Testis (tissue), 2 donors: ENCODE measurements at regions not wholly inside any gene's neighbourhood (a gene's known extent, or its start where the extent isn't known, plus 50 kb on each side); places are given as distances from the start of the nearest gene placed in this dataset.

Source experiments
- DNase-seq: peaks from one replicate; pipeline ENCODE4 v3.0.0-alpha.2; 2019
- H3K27ac ChIP-seq, 2 donors: fragments of 200-600 bp; sonication (generic); one replicate each; pipeline ENCODE4 v1.5.1; 2019
- H3K27me3 ChIP-seq: fragments of 200-600 bp; sonication (generic); one replicate; pipeline ENCODE4 v1.5.1; 2019
- H3K36me3 ChIP-seq: fragments of 200-600 bp; sonication (generic); one replicate; pipeline ENCODE4 v1.5.1; 2017; ENCODE audit warnings: low read depth; ENCODE audit errors: missing control alignments
- H3K4me1 ChIP-seq: fragments of 200-600 bp; sonication (generic); one replicate; pipeline ENCODE4 v1.5.1; 2019
- H3K4me3 ChIP-seq, 2 donors: fragments of 200-600 bp; sonication (generic); one replicate each; pipeline ENCODE4 v1.5.1; 2017 to 2019
- H3K9me3 ChIP-seq: fragments of 200-600 bp; sonication (generic); one replicate; pipeline ENCODE4 v1.5.1; 2017
- CTCF ChIP-seq, 3 experiments: fragments of 450-650 bp in 2 of 3; fragments of 200-600 bp in 1 of 3; sonication (generic) in 1 of 3; IDR thresholded peaks; one replicate each; pipeline ENCODE4 v1.5.1; 2016 to 2019; ENCODE audit warnings: antibody characterized with exemption in 3 of 3, mild to moderate bottlenecking in 2 of 3, moderate library complexity in 1 of 3
- POLR2A ChIP-seq: fragments of 450-650 bp; IDR thresholded peaks from one replicate; pipeline ENCODE4 v1.6.1; 2017; ENCODE audit warnings: antibody characterized with exemption, mild to moderate bottlenecking, moderate library complexity
- WGBS, 2 donors: methylation state at CpG; one replicate each; pipeline ENCODE4 v1.1.5; 2018; 5-methylcytosine and 5-hydroxymethylcytosine counted together
- intact Hi-C: fragments of 100-400 bp; cut with DNase I; formaldehyde crosslinking; loops from one replicate; pipeline ENCODE4 v1.15.1; 2023; ENCODE audit warnings: low total_unique reads

- Histone ChIP-seq H3K36me3 (no peaks in the 10 kb centered on the region), H3K4me1 (no peaks in the 10 kb centered on the region), H3K27ac (no peak overlapping the region), H3K4me3 (no peak overlapping the region), H3K27me3 (no peaks in the 10 kb centered on the region), H3K9me3 (no peaks in the 10 kb centered on the region)
- TF ChIP-seq POLR2A (no peak), CTCF (IDR thresholded peaks at IDR 0.05) (no peak)
- intact Hi-C loops, result no loop called here
- no peak for DNase-seq
Observed at GRCh38 chr4:92066485-92066884, 237.3 kb upstream of the GRID2 start.

GRCh38 chr4:92071587-92071986 is 232.2 kb upstream of the GRID2 start:
- Histone ChIP-seq H3K36me3 (no peaks in the 10 kb centered on the region), H3K9me3 (no peaks in the 10 kb centered on the region), H3K4me3 (no peak overlapping the region), H3K27me3 (no peaks in the 10 kb centered on the region), H3K27ac (no peak overlapping the region), H3K4me1 (no peaks in the 10 kb centered on the region)
- 94 to 100% methylated on average over 1 of the region's 1 CpG for WGBS, 2 donors
- intact Hi-C loops, result no loop called here
- DNase-seq, result no peak
- TF ChIP-seq CTCF (IDR thresholded peaks at IDR 0.05) (no peak), POLR2A (no peak)

GRCh38 chr4:92074839-92075238 is 228.9 kb upstream of the GRID2 start:
- H3K4me1 ChIP-seq, result no peaks in the 10 kb centered on the region
- H3K36me3 ChIP-seq, result no peaks in the 10 kb centered on the region
- no peak overlapping the region for H3K27ac ChIP-seq
- intact Hi-C loops, result no loop called here
- H3K4me3 ChIP-seq, result no peak overlapping the region
- no peaks in the 10 kb centered on the region for H3K27me3 ChIP-seq
- TF ChIP-seq POLR2A, result no peak
- TF ChIP-seq CTCF (IDR thresholded peaks at IDR 0.05), result no peak
- no peaks in the 10 kb centered on the region for H3K9me3 ChIP-seq
- DNase-seq, result no peak

GRCh38 chr4:92090887-92091286 is 212.9 kb upstream of the GRID2 start:
- intact Hi-C loops, result no loop called here
- no peaks in the 10 kb centered on the region for H3K4me1 ChIP-seq
- no peaks in the 10 kb centered on the region for H3K36me3 ChIP-seq
- DNase-seq, result no peak
- 80 to 92% methylated on average over 7 of the region's 7 CpGs for WGBS, 2 donors
- H3K27me3 ChIP-seq, result no peaks in the 10 kb centered on the region
- no peak overlapping the region for H3K4me3 ChIP-seq
- no peak for TF ChIP-seq CTCF (IDR thresholded peaks at IDR 0.05)
- no peak for TF ChIP-seq POLR2A
- H3K27ac ChIP-seq, result no peak overlapping the region
- no peaks in the 10 kb centered on the region for H3K9me3 ChIP-seq

GRCh38 chr4:92091335-92091734 is 212.4 kb upstream of the GRID2 start:
- intact Hi-C loops, result no loop called here
- no peak for DNase-seq
- H3K27ac ChIP-seq, result no peak overlapping the region
- 73 to 83% methylated on average over 6 of the region's 6 CpGs for WGBS, 2 donors
- no peaks in the 10 kb centered on the region for H3K36me3 ChIP-seq
- no peak overlapping the region for H3K4me3 ChIP-seq
- no peaks in the 10 kb centered on the region for H3K4me1 ChIP-seq
- H3K27me3 ChIP-seq, result no peaks in the 10 kb centered on the region
- H3K9me3 ChIP-seq, result no peaks in the 10 kb centered on the region
- TF ChIP-seq CTCF (IDR thresholded peaks at IDR 0.05), result no peak
- no peak for TF ChIP-seq POLR2A
